Ectodermal cell (in vitro differentiated cells): ENCODE measurements at regions not wholly inside any gene's neighbourhood (a gene's known extent, or its start where the extent isn't known, plus 50 kb on each side); places are given as distances from the start of the nearest gene placed in this dataset.

ENCODE experiments used
- H3K27ac ChIP-seq: 2 replicates; pipeline ENCODE4 v1.7.0; 2013; ENCODE audit warnings: mild to moderate bottlenecking, low read depth, low read length; ENCODE audit not compliant: insufficient read depth, poor library complexity, severe bottlenecking
- H3K27me3 ChIP-seq: 2 replicates; pipeline ENCODE4 v1.7.0; 2013; ENCODE audit warnings: mild to moderate bottlenecking, low read length; ENCODE audit not compliant: insufficient read depth, control insufficient read depth, poor library complexity, severe bottlenecking
- H3K36me3 ChIP-seq: one replicate; pipeline ENCODE4 v1.7.0; 2013; ENCODE audit warnings: low read length; ENCODE audit not compliant: control insufficient read depth, insufficient read depth
- H3K4me1 ChIP-seq: one replicate; pipeline ENCODE4 v1.7.0; 2013; ENCODE audit warnings: low read length; ENCODE audit not compliant: control insufficient read depth, insufficient read depth
- H3K4me3 ChIP-seq: 2 replicates; pipeline ENCODE4 v1.7.0; 2013; ENCODE audit warnings: low read depth, low read length, control low read depth; ENCODE audit not compliant: insufficient read depth
- H3K9me3 ChIP-seq: 2 replicates; pipeline ENCODE4 v1.7.0; 2013; ENCODE audit warnings: mild to moderate bottlenecking, low read length, moderate library complexity; ENCODE audit not compliant: control insufficient read depth
- WGBS, 2 experiments: methylation state at CpG; one replicate each; pipeline ENCODE4 v1.1.7; 2013; ENCODE audit warnings: missing lambda C conversion rate in 2 of 2; 5-methylcytosine and 5-hydroxymethylcytosine counted together

DNA sequence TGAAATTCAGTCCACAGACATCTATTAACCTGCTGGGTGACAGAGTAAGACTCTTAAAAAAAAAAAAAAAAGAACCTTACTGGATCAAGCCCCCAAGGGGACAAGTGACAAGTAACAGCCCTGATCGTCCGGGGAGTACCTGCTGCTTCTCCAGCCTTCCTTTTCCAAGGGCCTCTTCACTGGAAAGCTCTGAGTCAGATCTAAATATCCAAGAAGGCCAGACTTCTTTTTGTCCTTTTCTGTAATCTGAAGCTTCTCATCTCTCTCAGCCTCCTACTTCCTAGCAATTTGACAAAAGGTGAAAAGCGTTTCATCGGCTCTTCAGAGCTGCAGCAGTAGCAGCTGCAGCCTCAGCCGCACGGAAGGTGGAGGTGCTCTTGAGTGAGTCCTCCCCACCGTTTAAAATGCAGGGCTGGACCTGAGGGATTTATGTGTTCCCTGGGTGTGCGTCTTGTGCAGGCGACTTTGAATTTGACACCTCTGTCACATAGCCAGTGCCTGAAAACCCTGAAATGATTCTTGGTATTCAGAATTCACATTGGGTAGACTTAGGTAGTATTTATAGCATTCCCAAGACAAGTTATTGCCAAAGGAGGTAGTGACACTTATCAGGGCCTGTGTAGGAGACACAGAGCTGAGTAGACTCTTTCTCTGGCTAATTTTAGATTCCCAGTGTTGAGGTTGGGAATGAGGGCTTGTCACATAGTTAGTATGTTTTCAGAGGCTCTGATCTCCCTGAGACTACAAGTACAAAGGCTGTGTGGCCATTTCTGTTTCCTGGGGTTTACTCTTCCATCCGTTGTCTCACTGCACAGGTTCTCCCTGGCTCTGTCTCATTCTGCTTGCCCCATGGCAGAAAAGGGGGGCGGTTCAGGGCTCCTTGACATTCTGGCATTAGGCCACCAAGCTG, 291.2 kb upstream of the C2CD4B start:
- Histone ChIP-seq H3K9me3 (no peaks in the 10 kb centered on the region), H3K4me1 (peaks cover 37% of the 10 kb centered on the region), H3K27me3 (no peaks in the 10 kb centered on the region), H3K36me3 (no peaks in the 10 kb centered on the region), H3K27ac (no peak overlapping the region), H3K4me3 (no peak overlapping the region)
- WGBS, 2 experiments = 84 to 85% methylated on average over 11 of the region's 11 CpGs

DNA sequence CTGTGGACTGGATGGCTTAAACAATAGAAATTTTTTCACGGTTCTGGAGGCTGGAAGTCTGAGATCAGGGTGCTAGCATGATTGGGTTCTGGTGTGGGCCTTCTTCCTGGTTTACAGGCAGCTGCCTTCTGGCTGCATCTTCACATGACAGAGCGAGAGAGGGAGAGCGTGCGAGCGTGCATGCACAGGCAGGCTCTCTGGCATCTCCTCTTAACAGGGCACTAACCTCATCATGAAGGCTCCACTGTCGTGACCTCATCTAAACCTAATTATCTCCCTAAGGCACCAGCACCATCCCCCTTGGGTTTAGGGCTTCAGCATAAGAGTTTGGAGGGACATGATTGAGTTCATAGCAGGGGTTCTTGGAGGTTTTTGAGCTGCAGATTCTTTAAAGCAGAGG, 292.0 kb upstream of the C2CD4B start:
- Histone ChIP-seq H3K4me1 (peaks cover 30% of the 10 kb centered on the region), H3K27me3 (no peaks in the 10 kb centered on the region), H3K36me3 (no peaks in the 10 kb centered on the region), H3K27ac (no peak overlapping the region), H3K4me3 (no peak overlapping the region), H3K9me3 (no peaks in the 10 kb centered on the region)
- WGBS, 2 experiments = 76 to 82% methylated on average over 6 of the region's 6 CpGs

DNA sequence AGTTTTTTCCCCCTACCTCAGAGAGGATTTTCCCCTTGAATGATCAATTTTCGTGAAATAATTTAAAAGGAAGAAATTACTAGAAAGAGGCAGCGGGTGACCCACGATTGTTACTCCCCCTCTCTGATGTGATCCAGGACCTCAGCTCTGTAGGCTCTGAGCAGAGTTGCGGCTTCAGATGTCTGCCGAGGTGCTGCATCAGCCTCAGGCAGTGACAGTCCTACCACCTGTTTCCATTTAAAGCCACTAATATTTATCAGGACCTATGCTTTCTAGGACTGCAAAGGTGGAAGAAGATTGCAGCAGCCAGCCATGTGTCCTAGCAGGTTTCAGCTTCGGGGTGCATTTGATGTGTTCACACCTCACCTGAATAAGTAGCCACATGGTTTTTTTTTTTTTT, 294.8 kb upstream of the C2CD4B start:
- 82 to 84% methylated on average over 6 of the region's 6 CpGs for WGBS, 2 experiments
- H3K4me1 ChIP-seq = peaks cover 18% of the 10 kb centered on the region
- H3K27me3 ChIP-seq = no peaks in the 10 kb centered on the region
- H3K27ac ChIP-seq = no peak overlapping the region
- no peaks in the 10 kb centered on the region for H3K9me3 ChIP-seq
- H3K36me3 ChIP-seq = no peaks in the 10 kb centered on the region
- H3K4me3 ChIP-seq = no peak overlapping the region

DNA sequence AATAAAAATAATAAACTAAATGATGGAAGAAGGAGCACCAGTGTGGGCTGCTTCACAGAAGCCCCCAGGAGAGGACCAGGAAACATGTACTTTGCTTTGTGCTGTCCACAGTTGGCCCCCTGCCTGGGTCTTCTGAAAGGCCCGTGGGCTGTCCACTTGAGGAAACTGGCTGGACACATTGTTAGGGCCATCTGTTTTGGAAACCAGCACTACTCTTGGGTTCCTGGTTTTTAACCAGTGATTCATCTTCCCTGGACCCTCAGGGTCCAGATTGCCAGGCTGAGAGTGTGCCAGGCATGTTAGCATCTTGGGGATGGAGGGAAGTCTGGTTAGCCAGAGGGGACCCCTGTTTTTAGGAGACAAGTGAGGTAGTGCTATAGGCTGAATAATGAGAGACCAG, 297.2 kb upstream of the C2CD4B start:
- H3K9me3 ChIP-seq = no peaks in the 10 kb centered on the region
- no peaks in the 10 kb centered on the region for H3K36me3 ChIP-seq
- H3K4me1 ChIP-seq = peaks cover 23% of the 10 kb centered on the region
- H3K27me3 ChIP-seq = no peaks in the 10 kb centered on the region
- H3K4me3 ChIP-seq = no peak overlapping the region
- 83 to 89% methylated on average over 1 of the region's 1 CpG for WGBS, 2 experiments
- H3K27ac ChIP-seq = no peak overlapping the region

DNA sequence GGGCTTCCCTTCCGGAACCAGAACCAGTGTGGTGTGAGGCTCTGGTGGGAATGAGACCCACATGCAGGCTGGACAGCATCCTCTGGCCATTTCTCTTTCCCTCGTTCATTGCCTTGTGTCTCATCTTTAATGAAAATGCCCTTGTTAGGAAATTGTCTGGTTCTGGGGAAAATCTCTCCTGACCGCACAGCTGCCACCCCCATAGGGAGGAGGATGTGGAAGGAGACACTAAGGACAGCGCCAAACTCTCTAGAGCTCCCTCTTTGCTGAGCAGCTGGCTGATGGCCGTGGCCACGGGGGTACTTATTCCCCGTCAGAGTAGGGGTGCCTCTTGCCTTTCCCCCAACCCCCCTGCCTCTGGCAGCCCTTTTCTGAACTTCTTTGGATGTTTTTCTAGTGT, 297.6 kb upstream of the C2CD4B start:
- Histone ChIP-seq H3K27me3 (no peaks in the 10 kb centered on the region), H3K36me3 (no peaks in the 10 kb centered on the region), H3K4me1 (peaks cover 20% of the 10 kb centered on the region), H3K9me3 (no peaks in the 10 kb centered on the region), H3K4me3 (no peak overlapping the region), H3K27ac (no peak overlapping the region)
- 83 to 86% methylated on average over 7 of the region's 7 CpGs for WGBS, 2 experiments

DNA sequence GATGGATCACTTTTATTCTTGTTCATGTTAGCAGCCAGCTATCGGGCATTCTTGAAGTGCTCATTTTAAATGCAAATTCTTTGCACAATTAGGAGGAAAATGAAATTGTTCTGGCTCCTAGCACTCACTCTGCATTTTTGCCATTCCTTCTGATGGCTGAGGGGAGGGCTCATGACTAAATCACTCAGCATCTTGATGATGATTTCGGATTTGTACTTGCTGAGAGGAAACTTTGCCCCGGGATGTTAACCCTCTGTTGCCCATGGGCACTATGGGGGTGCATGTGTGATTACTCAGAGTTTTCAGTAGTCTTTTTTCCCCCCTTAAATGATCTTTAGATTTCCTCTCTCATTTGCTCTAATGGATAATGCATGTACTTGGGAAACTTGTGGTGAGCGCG, 299.6 kb upstream of the C2CD4B start:
- WGBS, 2 experiments = 33 to 44% methylated on average over 5 of the region's 5 CpGs
- Histone ChIP-seq H3K27ac (no peak overlapping the region), H3K36me3 (no peaks in the 10 kb centered on the region), H3K9me3 (no peaks in the 10 kb centered on the region), H3K4me1 (peaks cover 24% of the 10 kb centered on the region), H3K4me3 (no peak overlapping the region), H3K27me3 (no peaks in the 10 kb centered on the region)

DNA sequence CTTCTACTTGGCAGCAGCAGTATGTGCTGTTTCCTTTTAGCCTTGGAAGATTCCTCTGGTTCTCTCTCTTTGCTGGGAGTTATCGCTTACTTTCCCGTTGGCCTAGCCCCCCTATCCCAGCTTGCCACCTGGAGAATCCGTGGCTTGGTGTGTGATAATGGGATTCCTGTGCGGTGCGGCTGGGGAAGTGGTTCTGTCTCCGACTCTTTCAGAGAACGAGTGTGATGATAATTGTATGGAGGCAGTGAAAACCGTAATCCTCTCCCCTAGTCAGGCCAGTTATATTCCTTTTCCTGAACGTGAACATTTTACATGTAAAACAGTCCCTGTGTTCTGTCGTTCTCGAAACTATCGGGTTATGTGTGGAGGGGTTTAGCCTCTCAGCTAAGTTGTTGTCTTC, 300.1 kb upstream of the C2CD4B start:
- H3K4me3 ChIP-seq = no peak overlapping the region
- H3K9me3 ChIP-seq = no peaks in the 10 kb centered on the region
- H3K4me1 ChIP-seq = peaks cover 26% of the 10 kb centered on the region
- no peak overlapping the region for H3K27ac ChIP-seq
- WGBS, 2 experiments = 31 to 40% methylated on average over 12 of the region's 12 CpGs
- no peaks in the 10 kb centered on the region for H3K36me3 ChIP-seq
- no peaks in the 10 kb centered on the region for H3K27me3 ChIP-seq

DNA sequence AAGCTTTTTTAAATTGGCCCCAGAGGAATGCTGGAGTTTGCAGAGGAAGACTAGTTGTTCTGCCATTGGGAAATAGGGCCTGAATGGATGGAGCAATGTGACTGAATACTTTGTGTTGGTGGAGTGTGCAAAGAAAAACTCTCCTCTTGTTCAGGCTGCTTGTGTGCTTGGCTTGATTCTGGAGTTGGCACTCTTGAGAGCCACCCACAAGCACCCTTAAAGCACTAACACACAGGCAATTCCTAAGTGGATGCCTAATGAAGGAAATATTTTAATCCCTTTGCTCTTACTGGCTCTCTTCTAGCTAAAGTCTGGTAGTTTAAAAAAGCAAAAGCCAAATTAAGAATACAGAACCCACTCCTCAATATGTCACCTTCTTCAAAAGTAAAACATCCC, 304.4 kb upstream of the C2CD4B start:
- Histone ChIP-seq H3K4me1 (peaks cover 25% of the 10 kb centered on the region), H3K27me3 (no peaks in the 10 kb centered on the region), H3K9me3 (no peaks in the 10 kb centered on the region), H3K36me3 (no peaks in the 10 kb centered on the region), H3K4me3 (no peak overlapping the region), H3K27ac (no peak overlapping the region)

DNA sequence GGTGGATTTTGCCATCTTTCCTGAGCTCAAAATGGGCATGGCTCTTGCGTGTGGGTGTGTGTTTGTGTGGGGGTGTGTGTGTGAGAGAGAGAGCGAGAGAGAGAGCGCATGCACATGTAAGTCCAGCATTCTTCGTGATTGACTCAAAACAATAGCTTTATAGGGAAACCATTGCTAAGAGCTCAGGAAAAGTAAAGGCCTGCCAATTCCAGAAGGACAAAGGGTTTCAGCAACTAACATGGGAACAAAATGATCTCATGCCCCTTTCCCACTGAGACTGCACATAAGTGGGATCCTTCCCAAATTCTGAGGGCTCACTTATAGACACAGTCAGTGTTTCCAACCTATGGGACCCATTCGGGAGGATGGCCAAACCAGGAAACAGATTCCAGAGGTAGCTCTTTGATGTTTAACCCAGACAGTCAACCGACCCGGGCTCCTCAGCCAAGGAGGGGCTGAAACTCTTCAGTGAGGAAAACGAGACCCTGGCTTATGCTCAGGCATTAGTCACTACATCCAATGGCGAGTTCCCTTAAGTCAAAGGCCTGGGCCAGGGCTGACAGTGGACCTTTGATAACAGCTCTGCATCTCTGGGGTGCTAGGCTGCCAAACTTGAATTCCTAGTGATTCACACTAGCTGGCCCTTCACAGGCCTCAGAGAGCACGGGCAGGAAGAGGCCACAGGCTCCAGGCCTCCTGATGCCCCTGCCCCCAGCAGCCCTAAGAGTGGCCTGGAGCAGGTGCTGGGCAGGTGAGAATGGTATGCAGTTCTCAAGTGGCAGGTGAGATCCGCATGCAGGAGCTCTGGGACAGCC, 305.0 kb upstream of the C2CD4B start:
- Histone ChIP-seq H3K27me3 (no peaks in the 10 kb centered on the region), H3K27ac (no peak overlapping the region), H3K9me3 (no peaks in the 10 kb centered on the region), H3K4me1 (peaks cover 23% of the 10 kb centered on the region), H3K4me3 (no peak overlapping the region), H3K36me3 (no peaks in the 10 kb centered on the region)
- 83% methylated on average over 11 of the region's 11 CpGs for WGBS, 2 experiments

DNA sequence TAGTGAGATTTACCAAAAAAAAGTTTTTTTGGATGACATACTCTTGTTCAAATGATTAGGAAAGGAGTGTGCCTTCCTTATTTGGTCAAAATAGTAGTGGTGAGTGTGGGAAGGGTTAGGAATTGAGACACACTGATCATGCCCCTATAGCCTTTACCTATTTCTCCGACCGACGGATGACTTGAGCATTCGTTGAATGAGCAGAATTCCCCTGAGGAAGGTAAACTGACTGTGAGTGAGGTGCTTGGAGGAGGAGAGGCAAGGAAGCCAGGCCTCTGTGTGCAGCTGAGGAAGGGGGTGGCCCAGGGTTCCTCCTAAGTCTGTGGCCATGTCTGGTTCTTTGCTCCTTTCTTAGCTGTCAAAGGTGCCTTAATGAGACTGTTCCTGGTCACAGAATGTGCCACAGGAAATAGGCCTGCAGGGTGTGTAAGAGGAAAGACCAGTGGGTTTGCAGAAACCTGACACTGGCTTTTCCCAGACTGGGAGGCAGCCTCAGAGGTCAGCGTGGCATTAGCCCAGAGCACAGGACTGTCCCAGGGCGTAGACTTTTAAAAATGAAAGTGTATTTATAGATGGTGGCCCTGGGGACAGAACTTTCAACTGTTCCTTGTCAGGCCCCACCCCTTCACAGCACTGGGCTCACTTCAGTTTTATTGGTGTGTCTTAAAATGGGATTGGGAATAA, 307.7 kb upstream of the C2CD4B start:
- no peaks in the 10 kb centered on the region for H3K27me3 ChIP-seq
- H3K4me1 ChIP-seq = peaks cover 9% of the 10 kb centered on the region
- H3K36me3 ChIP-seq = no peaks in the 10 kb centered on the region
- H3K9me3 ChIP-seq = no peaks in the 10 kb centered on the region
- 84 to 86% methylated on average over 6 of the region's 6 CpGs for WGBS, 2 experiments
- H3K27ac ChIP-seq = no peak overlapping the region
- no peak overlapping the region for H3K4me3 ChIP-seq
